Endothelial cell of umbilical vein (primary cell): ENCODE measurements at regions not wholly inside any gene's neighbourhood (a gene's known extent, or its start where the extent isn't known, plus 50 kb on each side); places are given as distances from the start of the nearest gene placed in this dataset.

Source experiments
- EZH2 ChIP-seq: IDR thresholded peaks from 2 replicates; pipeline ENCODE4 v1.6.1; 2012; ENCODE audit warnings: borderline replicate concordance, low read depth, mild to moderate bottlenecking, moderate library complexity, low read length, inconsistent platforms; ENCODE audit not compliant: severe bottlenecking
- FOS ChIP-seq: IDR thresholded peaks from 2 replicates; pipeline ENCODE4 v1.6.1; 2011; ENCODE audit warnings: mild to moderate bottlenecking, low read length, moderate library complexity, borderline replicate concordance; ENCODE audit not compliant: insufficient read depth
- GATA2 ChIP-seq: IDR thresholded peaks from 2 replicates; pipeline ENCODE4 v1.7.0; 2011; ENCODE audit warnings: low read depth, mild to moderate bottlenecking, moderate library complexity, mixed read lengths, low read length; ENCODE audit not compliant: insufficient read length, insufficient read depth
- JUN ChIP-seq: IDR thresholded peaks from 2 replicates; pipeline ENCODE4 v1.6.1; 2011; ENCODE audit warnings: borderline replicate concordance, low read depth; ENCODE audit not compliant: insufficient read length, insufficient read depth
- MAX ChIP-seq: IDR thresholded peaks from 2 replicates; pipeline ENCODE4 v1.6.1; 2011; ENCODE audit not compliant: insufficient read depth, insufficient read length
- MYC ChIP-seq: IDR thresholded peaks from one replicate; pipeline ENCODE4 v1.6.1; 2011; ENCODE audit warnings: mild to moderate bottlenecking, low read depth, low read length
- POLR2A ChIP-seq: IDR thresholded peaks from 2 replicates; pipeline ENCODE4 v1.6.1; 2012; ENCODE audit warnings: low read depth, mild to moderate bottlenecking, control low read depth, low read length
- POLR2AphosphoS5 ChIP-seq: IDR thresholded peaks from 2 replicates; pipeline ENCODE4 v1.6.1; 2012; ENCODE audit warnings: low read depth, mild to moderate bottlenecking, control low read depth, low read length, moderate library complexity; ENCODE audit not compliant: insufficient read depth
- TF ChIP-seq, protein P1 (sequence below), 2 donors: IDR thresholded peaks; 1 replicate in 1 of 2; 2 replicates in 1 of 2; pipeline ENCODE4 v1.5.1; 2011; ENCODE audit warnings: low read length in 2 of 2, mild to moderate bottlenecking in 2 of 2, moderate library complexity in 2 of 2, control low read depth in 1 of 2, inconsistent platforms in 1 of 2, low read depth in 1 of 2; ENCODE audit not compliant: insufficient read depth in 1 of 2; ENCODE audit errors: extremely low read depth in 1 of 2

DNA sequence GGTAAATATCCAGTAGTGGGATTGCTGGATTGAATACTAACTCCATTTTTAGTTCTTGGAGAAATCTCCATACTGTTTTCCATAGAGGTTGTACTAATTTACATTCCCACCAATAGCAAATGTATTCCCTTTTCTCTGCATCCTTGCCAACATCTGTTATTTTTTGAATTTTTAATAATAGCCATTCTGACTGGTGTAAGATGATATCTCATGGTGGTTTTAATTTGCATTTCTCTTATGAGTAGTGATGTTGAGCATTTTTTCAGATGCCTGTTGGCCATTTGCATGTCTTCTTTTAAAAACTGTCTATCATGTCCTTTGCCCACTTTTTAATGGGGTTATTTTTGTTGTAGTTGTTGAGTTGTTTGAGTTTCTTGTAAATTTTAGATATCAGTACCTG, 253.2 kb downstream of the HAO1 start:
- TF ChIP-seq, protein P1, sequence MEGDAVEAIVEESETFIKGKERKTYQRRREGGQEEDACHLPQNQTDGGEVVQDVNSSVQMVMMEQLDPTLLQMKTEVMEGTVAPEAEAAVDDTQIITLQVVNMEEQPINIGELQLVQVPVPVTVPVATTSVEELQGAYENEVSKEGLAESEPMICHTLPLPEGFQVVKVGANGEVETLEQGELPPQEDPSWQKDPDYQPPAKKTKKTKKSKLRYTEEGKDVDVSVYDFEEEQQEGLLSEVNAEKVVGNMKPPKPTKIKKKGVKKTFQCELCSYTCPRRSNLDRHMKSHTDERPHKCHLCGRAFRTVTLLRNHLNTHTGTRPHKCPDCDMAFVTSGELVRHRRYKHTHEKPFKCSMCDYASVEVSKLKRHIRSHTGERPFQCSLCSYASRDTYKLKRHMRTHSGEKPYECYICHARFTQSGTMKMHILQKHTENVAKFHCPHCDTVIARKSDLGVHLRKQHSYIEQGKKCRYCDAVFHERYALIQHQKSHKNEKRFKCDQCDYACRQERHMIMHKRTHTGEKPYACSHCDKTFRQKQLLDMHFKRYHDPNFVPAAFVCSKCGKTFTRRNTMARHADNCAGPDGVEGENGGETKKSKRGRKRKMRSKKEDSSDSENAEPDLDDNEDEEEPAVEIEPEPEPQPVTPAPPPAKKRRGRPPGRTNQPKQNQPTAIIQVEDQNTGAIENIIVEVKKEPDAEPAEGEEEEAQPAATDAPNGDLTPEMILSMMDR (IDR thresholded peaks at IDR 0.05; ENCODE audit: extremely low read depth in 1 of 2, insufficient read depth in 1 of 2, low read depth in 1 of 2, low read length in 2 of 2), result no peak
- TF ChIP-seq POLR2A (no peak), EZH2 (no peak), POLR2AphosphoS5 (no peak), GATA2 (no peak), MYC (no peak), MAX (no peak), FOS (no peak), JUN (no peak)
